Fibroblast of the aortic adventitia (primary cell): ENCODE measurements at regions not wholly inside any gene's neighbourhood (a gene's known extent, or its start where the extent isn't known, plus 50 kb on each side); places are given as distances from the start of the nearest gene placed in this dataset.
"Not testable (repeated sequence)": the region's sequence is repeated elsewhere in the genome, so short reads cannot be mapped to it uniquely, and the experiment has no call there.

Experiments
- DNase-seq: peaks from one replicate; pipeline ENCODE4 v3.0.0-alpha.2; 2010; ENCODE audit warnings: low read depth
- H3K4me3 ChIP-seq: 2 replicates; pipeline ENCODE4 v1.5.1; 2011; ENCODE audit warnings: low read depth, mild to moderate bottlenecking, control low read depth, low read length, moderate library complexity
- TF ChIP-seq, protein P1 (sequence below): IDR thresholded peaks from 2 replicates; pipeline ENCODE4 v1.5.1; 2011; ENCODE audit warnings: mild to moderate bottlenecking, low read length, control low read depth, inconsistent platforms; ENCODE audit not compliant: insufficient read depth

DNA sequence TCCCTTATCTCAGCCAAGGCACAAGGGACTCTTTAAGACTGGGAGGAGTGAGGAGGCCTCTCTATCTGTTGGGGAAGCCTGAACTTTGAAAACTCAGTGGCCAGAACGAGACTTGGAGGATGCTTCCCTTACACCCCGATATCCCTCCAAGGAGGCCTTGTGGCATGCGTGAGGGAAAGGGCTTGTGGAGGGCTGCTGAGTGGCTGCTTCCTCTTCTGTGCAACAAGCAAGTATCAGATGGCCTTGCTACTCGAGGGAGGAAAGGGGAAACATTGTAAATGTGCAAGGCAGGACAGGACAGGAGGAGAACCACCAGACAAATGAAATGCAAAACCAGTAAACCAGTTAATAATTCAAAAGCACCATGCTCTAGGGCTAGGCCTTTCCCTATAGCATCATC is 306.5 kb upstream of the MAP3K7 start:
- no peak overlapping the region for H3K4me3 ChIP-seq
- no peak for DNase-seq
- TF ChIP-seq, protein P1, sequence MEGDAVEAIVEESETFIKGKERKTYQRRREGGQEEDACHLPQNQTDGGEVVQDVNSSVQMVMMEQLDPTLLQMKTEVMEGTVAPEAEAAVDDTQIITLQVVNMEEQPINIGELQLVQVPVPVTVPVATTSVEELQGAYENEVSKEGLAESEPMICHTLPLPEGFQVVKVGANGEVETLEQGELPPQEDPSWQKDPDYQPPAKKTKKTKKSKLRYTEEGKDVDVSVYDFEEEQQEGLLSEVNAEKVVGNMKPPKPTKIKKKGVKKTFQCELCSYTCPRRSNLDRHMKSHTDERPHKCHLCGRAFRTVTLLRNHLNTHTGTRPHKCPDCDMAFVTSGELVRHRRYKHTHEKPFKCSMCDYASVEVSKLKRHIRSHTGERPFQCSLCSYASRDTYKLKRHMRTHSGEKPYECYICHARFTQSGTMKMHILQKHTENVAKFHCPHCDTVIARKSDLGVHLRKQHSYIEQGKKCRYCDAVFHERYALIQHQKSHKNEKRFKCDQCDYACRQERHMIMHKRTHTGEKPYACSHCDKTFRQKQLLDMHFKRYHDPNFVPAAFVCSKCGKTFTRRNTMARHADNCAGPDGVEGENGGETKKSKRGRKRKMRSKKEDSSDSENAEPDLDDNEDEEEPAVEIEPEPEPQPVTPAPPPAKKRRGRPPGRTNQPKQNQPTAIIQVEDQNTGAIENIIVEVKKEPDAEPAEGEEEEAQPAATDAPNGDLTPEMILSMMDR: no peak

DNA sequence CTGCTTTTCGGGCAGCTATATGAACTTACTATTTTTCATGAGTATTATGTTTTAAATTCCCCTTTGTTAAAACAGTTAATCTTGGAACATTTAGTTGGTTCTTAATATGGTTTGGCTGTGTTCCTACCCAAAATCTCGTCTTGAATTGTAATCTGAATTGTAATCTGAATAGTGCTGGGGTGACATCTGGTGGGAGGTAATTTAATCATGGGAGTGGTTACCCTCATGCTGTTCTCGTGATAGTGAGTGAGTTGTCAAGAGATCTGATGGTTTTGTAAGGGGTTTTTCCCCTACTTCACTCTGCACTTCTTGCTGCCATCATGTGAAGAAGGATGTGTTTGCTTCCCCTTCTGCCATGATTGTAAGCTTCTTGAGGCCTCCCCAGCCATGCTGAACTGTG is 305.4 kb upstream of the MAP3K7 start:
- DNase-seq: no peak
- H3K4me3 ChIP-seq: no peak overlapping the region
- TF ChIP-seq, protein P1: no peak

DNA sequence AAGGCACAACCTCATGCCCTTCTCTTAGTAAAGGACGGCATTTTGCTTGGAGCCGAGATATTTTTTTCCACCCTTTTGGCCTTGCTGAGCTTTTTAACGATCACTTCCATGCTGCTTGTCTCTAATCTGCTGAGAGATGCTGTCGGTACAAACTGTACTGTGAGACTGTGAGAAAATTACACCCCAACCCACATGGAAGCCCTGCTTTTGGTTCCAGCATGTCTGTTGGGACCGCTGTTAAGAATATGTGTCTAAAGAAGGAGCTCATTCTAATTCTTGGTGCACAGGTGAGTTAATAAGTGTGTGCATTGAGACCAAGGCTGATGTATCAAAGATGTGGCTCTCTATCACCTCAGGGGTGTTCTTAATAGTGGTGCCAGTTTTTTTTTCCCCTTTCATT is 304.5 kb upstream of the MAP3K7 start:
- no peak overlapping the region for H3K4me3 ChIP-seq
- TF ChIP-seq, protein P1: no peak
- DNase-seq: no peak

DNA sequence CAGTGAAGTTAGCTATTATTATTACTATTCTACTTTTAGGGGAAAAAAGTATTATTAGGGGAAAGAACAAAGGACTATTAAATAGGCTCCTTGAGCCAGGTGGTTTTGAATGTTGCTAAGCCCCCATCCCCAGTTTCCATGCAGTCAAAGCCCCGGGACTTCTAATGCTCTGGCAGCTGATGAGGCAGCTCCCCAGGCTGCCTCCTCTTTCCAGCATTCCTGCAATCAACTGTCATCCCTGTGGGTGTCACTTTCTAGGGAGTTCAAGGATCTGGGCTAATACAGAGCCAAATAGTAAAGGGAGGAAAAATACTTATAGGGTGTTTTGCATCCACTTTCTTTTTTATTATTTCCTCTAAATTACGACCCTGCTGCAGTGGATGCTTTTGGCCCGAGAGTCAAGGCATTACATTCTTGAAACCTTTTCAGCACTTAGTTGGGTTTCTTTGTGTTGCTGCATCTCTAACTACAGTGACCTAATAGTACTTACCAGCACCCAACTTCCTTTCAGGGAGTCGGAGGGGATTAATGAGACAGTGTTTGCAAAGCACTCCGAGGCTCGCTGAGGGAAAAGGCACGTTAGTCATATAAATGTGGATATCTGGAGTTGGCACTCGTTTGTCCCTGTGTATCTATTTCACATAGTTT is 303.9 kb upstream of the MAP3K7 start:
- no peak for DNase-seq
- TF ChIP-seq, protein P1: no peak
- no peak overlapping the region for H3K4me3 ChIP-seq

DNA sequence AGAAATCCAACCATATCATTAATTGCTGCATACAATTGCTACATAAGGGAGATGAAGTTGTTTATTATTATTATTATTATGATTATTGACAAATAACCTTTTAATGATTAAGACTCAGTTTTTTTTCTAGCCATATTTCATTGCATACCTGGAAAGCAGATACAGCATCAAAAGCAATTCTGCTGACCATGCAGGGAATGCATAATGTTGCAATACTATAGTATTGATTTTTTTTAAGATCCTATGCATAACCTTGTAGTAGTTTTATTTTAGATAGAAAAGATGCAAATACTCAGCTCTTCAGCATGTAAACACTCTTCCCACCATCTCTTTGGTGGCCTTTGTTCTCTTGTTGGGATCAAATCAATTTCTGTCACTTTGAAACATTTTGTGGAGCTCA is 300.9 kb upstream of the MAP3K7 start:
- no peak for DNase-seq
- H3K4me3 ChIP-seq: no peak overlapping the region
- TF ChIP-seq, protein P1: no peak

DNA sequence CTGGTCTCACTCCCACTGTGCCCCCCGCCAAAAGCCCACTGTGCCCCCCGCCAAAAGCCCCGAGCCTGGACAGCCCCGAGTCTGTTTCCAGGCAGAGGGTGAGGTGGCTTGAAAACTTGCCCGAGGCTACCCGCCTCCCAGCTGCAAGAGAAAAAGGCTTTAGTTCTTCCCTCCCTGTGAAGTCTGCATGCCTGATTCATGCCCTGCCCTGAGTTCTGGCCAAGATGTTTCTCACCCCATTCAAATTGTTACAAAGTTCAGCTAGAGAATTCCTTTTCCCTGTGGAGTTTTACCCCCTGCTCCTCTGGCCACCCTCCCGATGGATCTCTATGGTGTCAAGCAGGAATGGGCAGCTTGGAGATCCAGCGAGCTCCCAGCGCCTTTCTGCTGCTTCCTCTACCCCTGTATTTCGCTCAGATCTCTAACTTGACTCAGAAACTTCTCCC is 298.8 kb upstream of the MAP3K7 start:
- DNase-seq: no peak
- H3K4me3 ChIP-seq: no peak overlapping the region
- TF ChIP-seq, protein P1: no peak

DNA sequence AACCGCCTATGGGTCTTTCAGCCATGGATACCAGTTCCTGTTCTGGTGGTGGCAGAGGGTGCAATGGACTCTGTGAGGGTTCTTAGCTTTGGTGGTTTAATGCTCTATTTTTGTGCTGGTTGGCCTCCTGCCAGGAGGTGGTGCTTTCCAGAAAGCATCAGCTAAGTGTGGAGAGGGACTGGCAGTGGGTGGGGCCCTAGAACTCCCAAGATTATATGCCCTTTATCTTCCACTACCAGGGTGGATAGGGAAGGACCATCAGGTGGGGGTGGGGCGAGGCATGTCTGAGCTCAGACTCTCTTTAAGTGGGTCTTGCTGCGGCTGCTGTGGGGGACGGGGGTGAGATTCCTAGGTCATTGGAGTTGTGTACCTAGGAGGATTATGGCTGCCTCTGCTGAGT is 298.3 kb upstream of the MAP3K7 start:
- not testable (repeated sequence) for H3K4me3 ChIP-seq, DNase-seq
